Liver (tissue), 8 donors: ENCODE measurements at regions not wholly inside any gene's neighbourhood (a gene's known extent, or its start where the extent isn't known, plus 50 kb on each side); places are given as distances from the start of the nearest gene placed in this dataset.

Experiments
- DNase-seq: peaks from one replicate; pipeline ENCODE4 v3.0.0-alpha.2; 2017; ENCODE audit warnings: low spot score
- H3K27ac ChIP-seq, 2 donors: one replicate each; pipeline ENCODE4 v1.7.0; 2013; ENCODE audit warnings: inconsistent platforms in 2 of 2, low read length in 2 of 2, control low read depth in 1 of 2, low read depth in 1 of 2, mild to moderate bottlenecking in 1 of 2
- H3K27me3 ChIP-seq, 4 donors: one replicate each; pipeline versions ENCODE4 v1.6.1 to v1.7.0; 2013; ENCODE audit warnings: low read length in 3 of 4, inconsistent platforms in 1 of 4, mild to moderate bottlenecking in 1 of 4, moderate library complexity in 1 of 4; ENCODE audit not compliant: control insufficient read depth in 4 of 4, insufficient read depth in 4 of 4
- H3K36me3 ChIP-seq, 4 donors: one replicate each; pipeline versions ENCODE4 v1.6.1 to v1.7.0; 2013; ENCODE audit warnings: low read length in 3 of 4, mild to moderate bottlenecking in 3 of 4, low read depth in 1 of 4, moderate library complexity in 1 of 4; ENCODE audit not compliant: control insufficient read depth in 4 of 4, insufficient read depth in 3 of 4
- H3K4me1 ChIP-seq, 4 donors: one replicate each; pipeline versions ENCODE4 v1.6.1 to v1.7.0; 2013; ENCODE audit warnings: low read length in 3 of 4, mild to moderate bottlenecking in 3 of 4, moderate library complexity in 1 of 4; ENCODE audit not compliant: control insufficient read depth in 4 of 4, insufficient read depth in 4 of 4
- H3K4me3 ChIP-seq, 3 donors: one replicate each; pipeline versions ENCODE4 v1.6.1 to v1.7.0; 2013; ENCODE audit warnings: low read length in 3 of 3, control low read depth in 1 of 3, low read depth in 1 of 3, mild to moderate bottlenecking in 1 of 3
- H3K9ac ChIP-seq, 2 donors: one replicate each; pipeline ENCODE4 v1.7.0; 2013; ENCODE audit warnings: low read length in 2 of 2, mild to moderate bottlenecking in 2 of 2, moderate library complexity in 2 of 2, control low read depth in 1 of 2, low read depth in 1 of 2
- H3K9me3 ChIP-seq, 4 donors: one replicate each; pipeline versions ENCODE4 v1.6.1 to v1.7.0; 2013; ENCODE audit warnings: low read length in 3 of 4; ENCODE audit not compliant: control insufficient read depth in 4 of 4
- CTCF ChIP-seq: fragments of 150-350 bp; IDR thresholded peaks from 2 replicates; pipeline ENCODE4 v1.5.1; 2017; ENCODE audit warnings: improper control_type of control experiment, low read depth, low read length; ENCODE audit not compliant: missing input control
- EGR1 ChIP-seq, 2 donors: IDR thresholded peaks; 2 replicates each; pipeline ENCODE4 v1.6.1; 2016 to 2018; ENCODE audit warnings: antibody characterized with exemption in 2 of 2, low read depth in 2 of 2
- FOXA1 ChIP-seq: IDR thresholded peaks from 2 replicates; pipeline ENCODE4 v1.6.1; 2016; ENCODE audit warnings: antibody characterized with exemption
- FOXA2 ChIP-seq: IDR thresholded peaks from 2 replicates; pipeline ENCODE4 v1.6.1; 2016; ENCODE audit warnings: antibody characterized with exemption
- GABPA ChIP-seq, 2 donors: IDR thresholded peaks in 1 of 2; conservative IDR thresholded peaks in 1 of 2; 2 replicates each; pipeline ENCODE4 v1.6.1; 2016; ENCODE audit warnings: antibody characterized with exemption in 2 of 2, mild to moderate bottlenecking in 1 of 2, moderate library complexity in 1 of 2
- HNF4A ChIP-seq, 2 donors: conservative IDR thresholded peaks; 2 replicates each; pipeline ENCODE4 v1.6.1; 2016; ENCODE audit warnings: antibody characterized with exemption in 2 of 2, mild to moderate bottlenecking in 2 of 2
- HNF4G ChIP-seq: IDR thresholded peaks from 2 replicates; pipeline ENCODE4 v1.6.1; 2016; ENCODE audit warnings: antibody characterized with exemption
- JUND ChIP-seq, 2 donors: IDR thresholded peaks; 2 replicates each; pipeline ENCODE4 v1.6.1; 2016; ENCODE audit warnings: antibody characterized with exemption in 2 of 2
- MAX ChIP-seq: IDR thresholded peaks from 2 replicates; pipeline ENCODE4 v1.6.1; 2016; ENCODE audit warnings: antibody characterized with exemption
- NR2F2 ChIP-seq: IDR thresholded peaks from 2 replicates; pipeline ENCODE4 v1.6.1; 2016; ENCODE audit warnings: antibody characterized with exemption
- REST ChIP-seq: IDR thresholded peaks from 2 replicates; pipeline ENCODE4 v1.6.1; 2016; ENCODE audit warnings: antibody characterized with exemption, mild to moderate bottlenecking
- SP1 ChIP-seq: IDR thresholded peaks from 2 replicates; pipeline ENCODE4 v1.6.1; 2018; ENCODE audit warnings: antibody characterized with exemption, mild to moderate bottlenecking
- TAF1 ChIP-seq: conservative IDR thresholded peaks from 2 replicates; pipeline ENCODE4 v1.6.1; 2016; ENCODE audit warnings: antibody characterized with exemption, mild to moderate bottlenecking
- ZBTB33 ChIP-seq: IDR thresholded peaks from 2 replicates; pipeline ENCODE4 v1.6.1; 2016; ENCODE audit warnings: antibody characterized with exemption
- WGBS: extraction: QIAGEN DNeasy Blood & Tissue Kit; methylation state at CpG from one replicate; pipeline ENCODE4 v1.1.7; 2013; 5-methylcytosine and 5-hydroxymethylcytosine counted together
- donor health status: healthy.
- donor health status: healthy.
- donor health status: healthy.
- donor health status: healthy.
- donor health status: healthy.

- no peak for TF ChIP-seq REST
- no peak for TF ChIP-seq FOXA1
- TF ChIP-seq SP1: no peak
- no peak for TF ChIP-seq MAX
- no peak for TF ChIP-seq TAF1
- TF ChIP-seq EGR1 (IDR thresholded peaks at IDR 0.05; ENCODE audit: low read depth in 2 of 2): no peak
- TF ChIP-seq HNF4A (conservative IDR thresholded peaks at IDR 0.05): no peak
- TF ChIP-seq FOXA2: no peak
- no peak for TF ChIP-seq GABPA (IDR thresholded peaks at IDR 0.05 in 1 of 2, conservative IDR thresholded peaks at IDR 0.05 in 1 of 2)
- TF ChIP-seq JUND (IDR thresholded peaks at IDR 0.05): no peak
- no peak for TF ChIP-seq HNF4G
Observed at GRCh38 chr2:136188086-136188485, 70.1 kb upstream of the CXCR4 start (continued).

GRCh38 chr2:136185981-136186776 lies 68.2 kb upstream of the CXCR4 start:
- H3K4me3 ChIP-seq: no peak overlapping the region
- no peaks in the 10 kb centered on the region for H3K27me3 ChIP-seq
- H3K4me1 ChIP-seq: no peaks in the 10 kb centered on the region
- no peak overlapping the region for H3K9ac ChIP-seq
- no peaks in the 10 kb centered on the region for H3K36me3 ChIP-seq
- DNase-seq: no peak
- WGBS: 88% methylated on average over 4 of the region's 4 CpGs
- no peaks in the 10 kb centered on the region for H3K9me3 ChIP-seq
- TF ChIP-seq TAF1: no peak
- TF ChIP-seq FOXA2: no peak
- no peak for TF ChIP-seq JUND (IDR thresholded peaks at IDR 0.05)
- no peak for TF ChIP-seq REST
- no peak for TF ChIP-seq HNF4A (conservative IDR thresholded peaks at IDR 0.05)
- TF ChIP-seq ZBTB33: no peak
- no peak for TF ChIP-seq NR2F2
- no peak for TF ChIP-seq CTCF
- H3K27ac ChIP-seq: no peak overlapping the region
